HEK293T (cell line): ENCODE measurements at regions not wholly inside any gene's neighbourhood (a gene's known extent, or its start where the extent isn't known, plus 50 kb on each side); places are given as distances from the start of the nearest gene placed in this dataset.

Experiments
- ARNT ChIP-seq: fragments of 450-650 bp; IDR thresholded peaks from 2 replicates; pipeline ENCODE4 v1.6.1; 2017; ENCODE audit warnings: mild to moderate bottlenecking
- CTBP1 ChIP-seq: fragments of 450-650 bp; IDR thresholded peaks from 2 replicates; pipeline ENCODE4 v1.6.1; 2016; ENCODE audit warnings: borderline replicate concordance
- ELF4 ChIP-seq: fragments of 450-650 bp; IDR thresholded peaks from 2 replicates; pipeline ENCODE4 v1.6.1; 2017; ENCODE audit warnings: antibody characterized with exemption
- FOXA1 ChIP-seq: fragments of 450-650 bp; IDR thresholded peaks from 2 replicates; pipeline ENCODE4 v1.6.1; 2016; ENCODE audit warnings: mild to moderate bottlenecking
- FOXK2 ChIP-seq: fragments of 450-650 bp; IDR thresholded peaks from 2 replicates; pipeline ENCODE4 v1.6.1; 2016; ENCODE audit warnings: mild to moderate bottlenecking
- FOXM1 ChIP-seq: fragments of 450-650 bp; IDR thresholded peaks from 2 replicates; pipeline ENCODE4 v1.6.1; 2017; ENCODE audit warnings: mild to moderate bottlenecking, borderline replicate concordance
- HDGF ChIP-seq: fragments of 450-650 bp; IDR thresholded peaks from 2 replicates; pipeline ENCODE4 v1.6.1; 2017; ENCODE audit warnings: antibody characterized with exemption, borderline replicate concordance
- NFRKB ChIP-seq: fragments of 450-650 bp; IDR thresholded peaks from 2 replicates; pipeline ENCODE4 v1.6.1; 2016; ENCODE audit warnings: mild to moderate bottlenecking, moderate library complexity
- PKNOX1 ChIP-seq: fragments of 450-650 bp; IDR thresholded peaks from 2 replicates; pipeline ENCODE4 v1.6.1; 2016
- SP1 ChIP-seq: fragments of 450-650 bp; IDR thresholded peaks from 2 replicates; pipeline ENCODE4 v1.6.1; 2017
- SUZ12 ChIP-seq: fragments of 450-650 bp; IDR thresholded peaks from 2 replicates; pipeline ENCODE4 v1.6.1; 2016; ENCODE audit warnings: mild to moderate bottlenecking
- TARDBP ChIP-seq: fragments of 450-650 bp; IDR thresholded peaks from 2 replicates; pipeline ENCODE4 v1.6.1; 2016

GRCh38 chr4:23697722-23698121, 192.1 kb downstream of the PPARGC1A start:
- no peak for TF ChIP-seq ELF4
- TF ChIP-seq FOXK2: no peak
- no peak for TF ChIP-seq NFRKB
- no peak for TF ChIP-seq ARNT
- no peak for TF ChIP-seq HDGF
- TF ChIP-seq FOXA1: no peak
- TF ChIP-seq PKNOX1: no peak
- no peak for TF ChIP-seq FOXM1
- TF ChIP-seq SUZ12: no peak
- no peak for TF ChIP-seq SP1
- TF ChIP-seq TARDBP: no peak
- TF ChIP-seq CTBP1: no peak
